ENCODE measurements at regions not wholly inside any gene's neighbourhood (a gene's known extent, or its start where the extent isn't known, plus 50 kb on each side); places are given as distances from the start of the nearest gene placed in this dataset.

DNA sequence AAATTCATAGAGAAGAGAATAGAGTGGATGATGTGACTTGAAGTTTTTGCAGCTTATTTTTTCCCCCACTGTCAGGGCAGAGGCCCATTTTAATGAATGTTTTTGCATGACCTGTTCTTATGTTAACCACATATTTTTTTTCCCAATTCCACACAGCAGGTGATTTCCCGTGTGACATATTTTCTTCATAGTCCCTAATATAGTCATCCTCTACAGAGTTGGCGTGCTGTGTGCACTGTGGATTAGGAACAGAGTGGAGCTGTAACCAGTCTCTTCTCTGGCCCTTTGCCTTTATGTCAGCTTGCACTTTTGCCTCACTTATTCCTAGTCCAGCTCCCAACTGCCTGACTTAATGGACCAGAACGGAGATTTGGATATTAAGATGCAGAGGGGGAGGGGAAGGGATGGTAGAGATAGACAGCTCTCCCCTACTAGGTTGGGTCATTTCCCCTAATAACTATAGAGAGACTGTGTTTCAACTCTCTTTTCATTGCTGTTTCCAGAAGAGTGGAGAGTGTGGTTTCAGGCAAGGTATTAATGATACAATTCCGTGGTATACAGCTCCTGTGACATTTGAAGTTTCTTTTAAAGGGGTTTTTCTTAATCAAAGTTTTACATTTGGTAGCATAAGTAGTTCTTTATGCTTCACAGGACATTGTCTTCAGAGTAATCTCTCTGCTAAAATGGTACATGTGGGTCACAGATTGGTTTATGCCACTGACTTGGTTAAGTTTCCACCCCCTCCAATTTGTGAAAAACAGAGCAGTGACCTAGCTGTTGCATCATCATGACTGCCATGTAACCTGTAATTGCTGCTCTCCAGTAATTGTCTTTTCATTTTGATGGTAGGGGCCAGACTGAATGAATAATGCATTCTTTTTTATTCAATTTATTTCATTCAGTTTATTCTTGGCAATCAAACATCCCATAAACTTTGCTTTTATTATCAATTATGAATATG, 161.3 kb downstream of the HAUS1 start:
- no peak overlapping the region for H3K4me3 Mint-ChIP-seq (ENCODE audit: unreplicated experiment)
- no peaks in the 10 kb centered on the region for H3K27me3 Mint-ChIP-seq (ENCODE audit: insufficient read depth, unreplicated experiment)
- no peak overlapping the region for H3K27ac Mint-ChIP-seq (ENCODE audit: low read depth, unreplicated experiment)
- ChIA-PET POLR2A (interaction anchor here (1.0 to 1.2 kb wide), 2 partner anchors 12 to 394 kb away, joined by 3 to 4 read pairs; no protein-coding TSS in a partner anchor), CTCF (interaction anchor here (0.5 to 1.6 kb wide), 5 partner anchors 16 to 395 kb away, joined by 3 to 9 read pairs (median 3); a partner anchor contains a TSS)
- no peaks in the 10 kb centered on the region for H3K9me3 Mint-ChIP-seq (ENCODE audit: unreplicated experiment)
- H3K4me1 Mint-ChIP-seq (ENCODE audit: insufficient read depth, unreplicated experiment), result peaks cover 11% of the 10 kb centered on the region
- intact Hi-C loops (cut with micrococcal nuclease), result no loop called here
- peaks cover 33% of the 10 kb centered on the region for H3K36me3 Mint-ChIP-seq (ENCODE audit: insufficient read depth, unreplicated experiment)
- TF ChIP-seq, protein P1, sequence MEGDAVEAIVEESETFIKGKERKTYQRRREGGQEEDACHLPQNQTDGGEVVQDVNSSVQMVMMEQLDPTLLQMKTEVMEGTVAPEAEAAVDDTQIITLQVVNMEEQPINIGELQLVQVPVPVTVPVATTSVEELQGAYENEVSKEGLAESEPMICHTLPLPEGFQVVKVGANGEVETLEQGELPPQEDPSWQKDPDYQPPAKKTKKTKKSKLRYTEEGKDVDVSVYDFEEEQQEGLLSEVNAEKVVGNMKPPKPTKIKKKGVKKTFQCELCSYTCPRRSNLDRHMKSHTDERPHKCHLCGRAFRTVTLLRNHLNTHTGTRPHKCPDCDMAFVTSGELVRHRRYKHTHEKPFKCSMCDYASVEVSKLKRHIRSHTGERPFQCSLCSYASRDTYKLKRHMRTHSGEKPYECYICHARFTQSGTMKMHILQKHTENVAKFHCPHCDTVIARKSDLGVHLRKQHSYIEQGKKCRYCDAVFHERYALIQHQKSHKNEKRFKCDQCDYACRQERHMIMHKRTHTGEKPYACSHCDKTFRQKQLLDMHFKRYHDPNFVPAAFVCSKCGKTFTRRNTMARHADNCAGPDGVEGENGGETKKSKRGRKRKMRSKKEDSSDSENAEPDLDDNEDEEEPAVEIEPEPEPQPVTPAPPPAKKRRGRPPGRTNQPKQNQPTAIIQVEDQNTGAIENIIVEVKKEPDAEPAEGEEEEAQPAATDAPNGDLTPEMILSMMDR (IDR thresholded peaks at IDR 0.05; ENCODE audit: unreplicated experiment), result no peak
- no peak for DNase-seq (ENCODE audit: unreplicated experiment)
- no TSS peak for BruUV-seq (replicated peaks)

DNA sequence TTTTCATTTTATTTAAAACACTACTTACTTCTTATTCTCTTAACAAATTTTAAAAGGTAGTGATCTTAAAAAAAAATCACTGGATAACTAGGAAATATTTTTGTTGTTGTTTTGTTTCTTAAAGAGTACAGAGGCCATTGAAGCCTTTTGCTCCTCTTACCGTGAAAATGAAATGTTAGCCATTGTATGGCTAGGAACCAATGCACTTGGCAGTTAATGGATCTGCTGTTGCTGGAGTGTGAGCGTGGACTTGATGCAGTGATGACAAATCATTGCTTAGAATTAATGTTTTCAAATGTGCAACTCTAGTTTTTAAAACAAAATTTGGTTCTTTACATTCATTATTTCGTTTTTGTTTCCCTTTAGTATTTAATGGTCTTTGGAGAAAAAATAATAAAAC, 162.3 kb downstream of the HAUS1 start:
- intact Hi-C loops (cut with micrococcal nuclease), result no loop called here
- H3K27ac Mint-ChIP-seq (ENCODE audit: low read depth, unreplicated experiment), result no peak overlapping the region
- ChIA-PET CTCF (interaction anchor here (0.7 to 1.5 kb wide), 4 partner anchors 9 to 357 kb away, joined by 3 to 4 read pairs (median 3); no protein-coding TSS in a partner anchor), POLR2A (no interaction called here)
- no TSS peak for BruUV-seq (replicated peaks)
- TF ChIP-seq, protein P1 (IDR thresholded peaks at IDR 0.05; ENCODE audit: unreplicated experiment), result no peak
- DNase-seq (ENCODE audit: unreplicated experiment), result no peak
- H3K4me1 Mint-ChIP-seq (ENCODE audit: insufficient read depth, unreplicated experiment), result peaks cover 7% of the 10 kb centered on the region
- H3K9me3 Mint-ChIP-seq (ENCODE audit: unreplicated experiment), result no peaks in the 10 kb centered on the region
- H3K36me3 Mint-ChIP-seq (ENCODE audit: insufficient read depth, unreplicated experiment), result peaks cover 33% of the 10 kb centered on the region
- H3K27me3 Mint-ChIP-seq (ENCODE audit: insufficient read depth, unreplicated experiment), result no peaks in the 10 kb centered on the region
- H3K4me3 Mint-ChIP-seq (ENCODE audit: unreplicated experiment), result no peak overlapping the region

DNA sequence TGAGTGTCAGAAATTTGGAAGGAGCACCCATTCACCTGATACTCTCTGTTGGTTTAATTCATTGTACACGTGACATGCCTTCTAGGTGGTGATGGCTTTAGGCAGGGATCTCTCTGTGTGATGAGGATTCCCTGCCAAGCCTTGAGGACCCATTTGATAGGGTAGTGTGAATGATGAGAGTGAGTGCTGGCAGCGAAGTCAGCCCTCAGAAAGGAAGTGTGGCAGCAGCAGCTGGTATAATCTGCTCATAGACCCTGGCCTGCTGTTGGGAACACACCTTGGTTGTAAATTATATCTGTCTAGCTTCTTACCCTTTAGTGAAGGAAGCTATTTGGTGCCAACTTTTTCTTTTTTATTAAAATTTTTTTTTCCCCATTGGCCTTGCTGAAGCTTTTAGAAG, 164.5 kb downstream of the HAUS1 start:
- no peak overlapping the region for H3K4me3 Mint-ChIP-seq (ENCODE audit: unreplicated experiment)
- intact Hi-C loops (cut with micrococcal nuclease), result no loop called here
- TF ChIP-seq, protein P1 (IDR thresholded peaks at IDR 0.05; ENCODE audit: unreplicated experiment), result no peak
- BruUV-seq (replicated peaks), result no TSS peak
- H3K9me3 Mint-ChIP-seq (ENCODE audit: unreplicated experiment), result no peaks in the 10 kb centered on the region
- peaks cover 7% of the 10 kb centered on the region for H3K4me1 Mint-ChIP-seq (ENCODE audit: insufficient read depth, unreplicated experiment)
- no peak for DNase-seq (ENCODE audit: unreplicated experiment)
- peaks cover 21% of the 10 kb centered on the region for H3K36me3 Mint-ChIP-seq (ENCODE audit: insufficient read depth, unreplicated experiment)
- CTCF ChIA-PET, result interaction anchor here (0.5 to 2.1 kb wide), 6 partner anchors 10 to 392 kb away, joined by 3 to 12 read pairs (median 5); a partner anchor contains a TSS
- H3K27me3 Mint-ChIP-seq (ENCODE audit: insufficient read depth, unreplicated experiment), result no peaks in the 10 kb centered on the region
- POLR2A ChIA-PET, result interaction anchor here (0.9 kb wide), 1 partner anchor 95 kb away, joined by 4 read pairs; a partner anchor contains a TSS
- no peak overlapping the region for H3K27ac Mint-ChIP-seq (ENCODE audit: low read depth, unreplicated experiment)

DNA sequence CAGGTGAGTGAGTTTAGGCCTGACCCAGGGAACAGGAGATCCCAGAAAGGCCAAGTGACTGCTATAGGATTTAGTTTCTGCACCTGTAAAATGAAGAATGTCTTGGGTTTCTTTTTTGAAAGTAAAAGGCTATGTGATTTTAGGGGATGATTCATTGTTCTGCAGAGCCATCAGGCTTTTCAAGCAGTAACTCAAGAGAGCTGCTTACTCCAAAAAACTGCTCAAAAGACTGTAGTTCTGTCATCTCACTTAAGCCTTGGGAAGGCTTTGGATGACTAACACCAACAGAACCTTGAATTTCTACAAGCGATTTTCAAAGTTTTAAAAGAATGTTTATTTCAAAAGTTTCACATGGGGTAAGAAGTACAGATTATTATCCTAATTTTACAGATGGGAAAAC, 165.1 kb downstream of the HAUS1 start:
- Mint-ChIP-seq H3K9me3 (ENCODE audit: unreplicated experiment) (no peaks in the 10 kb centered on the region), H3K36me3 (ENCODE audit: insufficient read depth, unreplicated experiment) (peaks cover 19% of the 10 kb centered on the region), H3K27ac (ENCODE audit: low read depth, unreplicated experiment) (no peak overlapping the region), H3K27me3 (ENCODE audit: insufficient read depth, unreplicated experiment) (no peaks in the 10 kb centered on the region), H3K4me3 (ENCODE audit: unreplicated experiment) (no peak overlapping the region), H3K4me1 (ENCODE audit: insufficient read depth, unreplicated experiment) (peaks cover 4% of the 10 kb centered on the region)
- ChIA-PET POLR2A (interaction anchor here (0.9 kb wide), 1 partner anchor 96 kb away, joined by 4 read pairs; a partner anchor contains a TSS), CTCF (interaction anchor here (0.6 to 2.1 kb wide), 5 partner anchors 12 to 391 kb away, joined by 3 to 12 read pairs (median 6); a partner anchor contains a TSS)
- intact Hi-C loops (cut with micrococcal nuclease), result no loop called here
- no TSS peak for BruUV-seq (replicated peaks)
- no peak for DNase-seq (ENCODE audit: unreplicated experiment)
- TF ChIP-seq, protein P1 (IDR thresholded peaks at IDR 0.05; ENCODE audit: unreplicated experiment), result no peak
